ENCODE measurements at regions not wholly inside any gene's neighbourhood (a gene's known extent, or its start where the extent isn't known, plus 50 kb on each side); places are given as distances from the start of the nearest gene placed in this dataset.

- Histone ChIP-seq H3K36me3 (ENCODE audit: insufficient read depth) (no peaks in the 10 kb centered on the region), H3K79me2 (replicated peaks; ENCODE audit: insufficient read depth) (no peaks in the 10 kb centered on the region), H4K20me1 (replicated peaks; ENCODE audit: insufficient read depth) (no peaks in the 10 kb centered on the region), H3K27ac (ENCODE audit: low read depth) (no peak overlapping the region), H2AFZ (no peak overlapping the region), H3K4me2 (no peak overlapping the region), H3K27me3 (ENCODE audit: insufficient read depth) (no peaks in the 10 kb centered on the region), H3K4me3 (no peak overlapping the region), H3F3A (replicated peaks; ENCODE audit: low read depth) (no peaks in the 10 kb centered on the region), H3K9me2 (ENCODE audit: insufficient read depth) (no peaks in the 10 kb centered on the region), H3K4me1 (ENCODE audit: insufficient read depth) (no peaks in the 10 kb centered on the region)
- Mint-ChIP-seq H3K4me1 (no peaks in the 10 kb centered on the region), H3K9me3 (no peaks in the 10 kb centered on the region), H3K27ac (no peak overlapping the region), H3K27me3 (ENCODE audit: insufficient read depth, low read depth, poor library complexity) (no peaks in the 10 kb centered on the region), H3K4me3 (no peak overlapping the region), H3K36me3 (ENCODE audit: low read depth) (no peaks in the 10 kb centered on the region)
- no peak for ATAC-seq
- TF ChIP-seq CTCF (conservative IDR thresholded peaks at IDR 0.05; ENCODE audit: low read depth in 2 of 2) (no peak), ETS1 (IDR thresholded peaks at IDR 0.05) (no peak)
- DNase-seq (ENCODE audit: low spot score), result no peak
Observed at GRCh38 chr12:104856531-104856930, 101.6 kb downstream of the SLC41A2 start.

- no peak overlapping the region for H3K27ac ChIP-seq (ENCODE audit: low read depth)
- no peaks in the 10 kb centered on the region for H4K20me1 ChIP-seq (replicated peaks; ENCODE audit: insufficient read depth)
- H3K36me3 ChIP-seq (ENCODE audit: insufficient read depth), result no peaks in the 10 kb centered on the region
- Mint-ChIP-seq H3K4me1 (no peaks in the 10 kb centered on the region), H3K9me3 (no peaks in the 10 kb centered on the region), H3K36me3 (ENCODE audit: low read depth) (no peaks in the 10 kb centered on the region), H3K27me3 (ENCODE audit: insufficient read depth, low read depth, poor library complexity) (no peaks in the 10 kb centered on the region), H3K4me3 (no peak overlapping the region), H3K27ac (no peak overlapping the region)
- no peak overlapping the region for H3K4me3 ChIP-seq
- H3K9me2 ChIP-seq (ENCODE audit: insufficient read depth), result no peaks in the 10 kb centered on the region
- H3K4me2 ChIP-seq, result no peak overlapping the region
- DNase-seq (ENCODE audit: low spot score) (no peak), ATAC-seq (no peak)
- H3K79me2 ChIP-seq (replicated peaks; ENCODE audit: insufficient read depth), result no peaks in the 10 kb centered on the region
- no peaks in the 10 kb centered on the region for H3F3A ChIP-seq (replicated peaks; ENCODE audit: low read depth)
- no peak overlapping the region for H2AFZ ChIP-seq
- H3K27me3 ChIP-seq (ENCODE audit: insufficient read depth), result no peaks in the 10 kb centered on the region
- no peaks in the 10 kb centered on the region for H3K4me1 ChIP-seq (ENCODE audit: insufficient read depth)
- TF ChIP-seq CREB1 (CRISPR knock-in tag; IDR thresholded peaks at IDR 0.05; ENCODE audit: low read depth) (no peak), CTCF (conservative IDR thresholded peaks at IDR 0.05; ENCODE audit: low read depth in 2 of 2) (no peak), REST (IDR thresholded peaks at IDR 0.05; ENCODE audit: unreplicated experiment) (no peak), EZH2 (IDR thresholded peaks at IDR 0.05; ENCODE audit: low read depth, unreplicated experiment) (no peak), ZNF462 (CRISPR knock-in tag; IDR thresholded peaks at IDR 0.05) (no peak)
Observed at GRCh38 chr12:104855599-104855998, 102.5 kb downstream of the SLC41A2 start.

Measured in GM23338 (cell line).